ENCODE measurements at regions not wholly inside any gene's neighbourhood (a gene's known extent, or its start where the extent isn't known, plus 50 kb on each side); places are given as distances from the start of the nearest gene placed in this dataset.

- no peak overlapping the region for H3K9ac ChIP-seq (ENCODE audit: low read length)
- H3K27ac ChIP-seq (ENCODE audit: low read depth, low read length): no peak overlapping the region
- H3K27me3 ChIP-seq (ENCODE audit: control insufficient read depth in 1 of 2, insufficient read depth in 2 of 2, low read length in 2 of 2): no peaks in the 10 kb centered on the region
- no peaks in the 10 kb centered on the region for H3K36me3 ChIP-seq (ENCODE audit: insufficient read depth, low read length)
- no peak overlapping the region for H3K4me3 ChIP-seq (ENCODE audit: low read depth in 1 of 2, low read length in 2 of 2)
- H3K4me1 ChIP-seq (ENCODE audit: insufficient read depth, low read length): no peaks in the 10 kb centered on the region
- no peaks in the 10 kb centered on the region for H3K9me3 ChIP-seq (ENCODE audit: low read length)
Measured at GRCh38 chr5:3958389-3958788, 362.8 kb downstream of the IRX1 start.

GRCh38 chr5:3962113-3962512, 366.5 kb downstream of the IRX1 start:
- H3K9ac ChIP-seq (ENCODE audit: low read length): no peak overlapping the region

GRCh38 chr5:3963652-3964051, 368.0 kb downstream of the IRX1 start:
- H3K27ac ChIP-seq (ENCODE audit: low read depth, low read length): no peak overlapping the region
- no peak overlapping the region for H3K9ac ChIP-seq (ENCODE audit: low read length)
- H3K27me3 ChIP-seq (ENCODE audit: control insufficient read depth in 1 of 2, insufficient read depth in 2 of 2, low read length in 2 of 2): no peaks in the 10 kb centered on the region
- no peak overlapping the region for H3K4me3 ChIP-seq (ENCODE audit: low read depth in 1 of 2, low read length in 2 of 2)
- H3K4me1 ChIP-seq (ENCODE audit: insufficient read depth, low read length): no peaks in the 10 kb centered on the region
- H3K36me3 ChIP-seq (ENCODE audit: insufficient read depth, low read length): no peaks in the 10 kb centered on the region
- H3K9me3 ChIP-seq (ENCODE audit: low read length): no peaks in the 10 kb centered on the region

More at GRCh38 chr5:3962113-3962512, 366.5 kb downstream of the IRX1 start:
- no peaks in the 10 kb centered on the region for H3K36me3 ChIP-seq (ENCODE audit: insufficient read depth, low read length)
- no peak overlapping the region for H3K4me3 ChIP-seq (ENCODE audit: low read depth in 1 of 2, low read length in 2 of 2)
- no peaks in the 10 kb centered on the region for H3K4me1 ChIP-seq (ENCODE audit: insufficient read depth, low read length)
- no peaks in the 10 kb centered on the region for H3K27me3 ChIP-seq (ENCODE audit: control insufficient read depth in 1 of 2, insufficient read depth in 2 of 2, low read length in 2 of 2)
- no peak overlapping the region for H3K27ac ChIP-seq (ENCODE audit: low read depth, low read length)
- no peaks in the 10 kb centered on the region for H3K9me3 ChIP-seq (ENCODE audit: low read length)

GRCh38 chr5:3980156-3980555, 384.5 kb downstream of the IRX1 start:
- peaks cover 6% of the 10 kb centered on the region for H3K9me3 ChIP-seq (ENCODE audit: low read length)
- H3K4me1 ChIP-seq (ENCODE audit: insufficient read depth, low read length): no peaks in the 10 kb centered on the region
- no peak overlapping the region for H3K4me3 ChIP-seq (ENCODE audit: low read depth in 1 of 2, low read length in 2 of 2)
- H3K27ac ChIP-seq (ENCODE audit: low read depth, low read length): no peak overlapping the region
- H3K9ac ChIP-seq (ENCODE audit: low read length): no peak overlapping the region
- no peaks in the 10 kb centered on the region for H3K27me3 ChIP-seq (ENCODE audit: control insufficient read depth in 1 of 2, insufficient read depth in 2 of 2, low read length in 2 of 2)
- no peaks in the 10 kb centered on the region for H3K36me3 ChIP-seq (ENCODE audit: insufficient read depth, low read length)

- Histone ChIP-seq H3K9ac (ENCODE audit: low read length) (no peak overlapping the region), H3K27me3 (ENCODE audit: control insufficient read depth in 1 of 2, insufficient read depth in 2 of 2, low read length in 2 of 2) (no peaks in the 10 kb centered on the region), H3K36me3 (ENCODE audit: insufficient read depth, low read length) (no peaks in the 10 kb centered on the region), H3K4me3 (ENCODE audit: low read depth in 1 of 2, low read length in 2 of 2) (no peak overlapping the region), H3K4me1 (ENCODE audit: insufficient read depth, low read length) (no peaks in the 10 kb centered on the region), H3K9me3 (ENCODE audit: low read length) (no peaks in the 10 kb centered on the region), H3K27ac (ENCODE audit: low read depth, low read length) (no peak overlapping the region)
Measured at GRCh38 chr5:3987867-3988266, 392.2 kb downstream of the IRX1 start.

DNA sequence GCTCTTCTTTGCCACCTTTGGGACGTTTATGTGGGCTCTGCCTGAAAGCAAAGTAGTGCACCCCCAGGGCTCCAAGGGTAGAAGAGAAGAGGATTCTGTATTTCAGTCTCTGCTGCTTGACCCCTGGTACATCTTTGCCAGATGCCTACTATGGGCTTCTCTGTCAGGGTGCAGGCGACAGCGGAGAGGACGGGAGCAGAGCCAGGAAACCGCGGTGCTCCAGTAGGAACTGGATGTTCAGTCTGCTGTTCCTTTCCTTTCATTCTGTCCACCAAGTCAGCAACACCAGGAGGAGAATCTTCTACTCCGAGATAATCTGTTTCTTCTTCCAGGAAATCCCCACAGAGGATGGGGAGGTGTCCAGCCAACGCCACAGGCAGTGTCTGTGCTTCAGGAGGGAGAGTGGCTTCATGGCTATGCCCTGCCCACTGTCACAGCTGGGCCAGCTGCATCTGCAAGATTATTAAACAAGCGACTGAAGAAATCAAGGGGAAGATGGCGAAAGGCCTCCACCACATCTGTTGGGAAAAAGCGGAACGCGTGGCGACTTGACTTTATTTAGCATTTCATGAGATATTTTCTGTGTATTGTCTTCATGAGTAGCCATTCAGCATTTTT, 398.3 kb downstream of the IRX1 start:
- H3K9me3 ChIP-seq (ENCODE audit: low read length): no peaks in the 10 kb centered on the region
- H3K4me3 ChIP-seq (ENCODE audit: low read depth in 1 of 2, low read length in 2 of 2): no peak overlapping the region
- H3K27me3 ChIP-seq (ENCODE audit: control insufficient read depth in 1 of 2, insufficient read depth in 2 of 2, low read length in 2 of 2): no peaks in the 10 kb centered on the region
- no peak overlapping the region for H3K27ac ChIP-seq (ENCODE audit: low read depth, low read length)
- H3K4me1 ChIP-seq (ENCODE audit: insufficient read depth, low read length): no peaks in the 10 kb centered on the region
- no peaks in the 10 kb centered on the region for H3K36me3 ChIP-seq (ENCODE audit: insufficient read depth, low read length)
- H3K9ac ChIP-seq (ENCODE audit: low read length): no peak overlapping the region

DNA sequence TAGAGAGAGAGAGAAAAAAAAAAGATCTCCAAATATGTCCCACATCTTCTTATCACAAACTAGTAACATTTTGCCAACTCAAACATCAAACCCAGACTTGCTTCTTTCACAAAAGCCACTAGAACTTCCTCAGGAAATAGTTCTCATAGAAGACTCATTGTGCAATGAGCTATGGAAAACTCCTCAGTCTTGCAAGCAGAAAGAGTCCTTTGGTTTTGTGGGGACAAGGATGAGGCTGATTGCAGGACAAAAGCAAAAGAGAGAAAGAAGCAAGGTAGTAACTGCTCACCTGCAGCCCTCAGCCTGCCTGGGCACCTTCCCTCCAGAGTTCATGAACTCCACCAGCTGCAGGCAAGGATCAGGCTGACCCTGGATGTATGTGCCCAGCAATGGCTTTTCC, 399.0 kb downstream of the IRX1 start:
- Histone ChIP-seq H3K4me1 (ENCODE audit: insufficient read depth, low read length) (no peaks in the 10 kb centered on the region), H3K4me3 (ENCODE audit: low read depth in 1 of 2, low read length in 2 of 2) (no peak overlapping the region), H3K27me3 (ENCODE audit: control insufficient read depth in 1 of 2, insufficient read depth in 2 of 2, low read length in 2 of 2) (no peaks in the 10 kb centered on the region), H3K9me3 (ENCODE audit: low read length) (no peaks in the 10 kb centered on the region), H3K27ac (ENCODE audit: low read depth, low read length) (no peak overlapping the region), H3K36me3 (ENCODE audit: insufficient read depth, low read length) (no peaks in the 10 kb centered on the region), H3K9ac (ENCODE audit: low read length) (no peak overlapping the region)

DNA sequence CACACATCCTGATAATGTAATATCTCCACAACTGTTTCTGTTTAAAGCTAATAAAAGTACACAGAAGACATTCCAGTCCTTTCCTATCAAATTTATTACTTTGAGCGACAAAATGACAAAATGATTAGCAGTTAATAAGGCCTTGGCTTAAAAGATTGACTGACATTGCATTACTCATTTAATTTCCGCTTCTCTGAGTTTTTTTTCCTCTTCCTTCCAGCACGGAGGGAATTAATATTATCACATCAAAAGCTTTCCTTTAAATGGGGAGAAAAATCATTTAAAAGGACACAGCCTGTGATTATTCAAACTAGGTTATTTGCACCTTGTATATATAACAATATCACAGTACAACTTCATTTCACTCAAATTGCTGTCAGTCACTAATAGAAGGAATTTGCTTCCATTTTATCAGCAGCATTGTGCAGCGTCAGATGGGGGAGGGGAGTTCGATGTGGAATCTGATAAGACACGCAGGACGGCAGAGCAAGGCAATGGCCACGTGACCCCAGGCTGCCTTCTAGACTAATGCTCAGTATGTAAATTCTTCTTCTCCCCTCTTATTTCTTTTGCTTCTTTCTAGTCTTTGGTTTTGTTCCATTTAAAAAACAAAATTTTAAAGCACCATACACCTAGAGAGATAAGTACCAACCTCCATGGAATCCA, 400.5 kb downstream of the IRX1 start:
- H3K27me3 ChIP-seq (ENCODE audit: control insufficient read depth in 1 of 2, insufficient read depth in 2 of 2, low read length in 2 of 2): no peaks in the 10 kb centered on the region
- H3K9ac ChIP-seq (ENCODE audit: low read length): no peak overlapping the region
- H3K4me3 ChIP-seq (ENCODE audit: low read depth in 1 of 2, low read length in 2 of 2): no peak overlapping the region
- no peaks in the 10 kb centered on the region for H3K4me1 ChIP-seq (ENCODE audit: insufficient read depth, low read length)
- no peaks in the 10 kb centered on the region for H3K36me3 ChIP-seq (ENCODE audit: insufficient read depth, low read length)
- H3K9me3 ChIP-seq (ENCODE audit: low read length): no peaks in the 10 kb centered on the region
- no peak overlapping the region for H3K27ac ChIP-seq (ENCODE audit: low read depth, low read length)

DNA sequence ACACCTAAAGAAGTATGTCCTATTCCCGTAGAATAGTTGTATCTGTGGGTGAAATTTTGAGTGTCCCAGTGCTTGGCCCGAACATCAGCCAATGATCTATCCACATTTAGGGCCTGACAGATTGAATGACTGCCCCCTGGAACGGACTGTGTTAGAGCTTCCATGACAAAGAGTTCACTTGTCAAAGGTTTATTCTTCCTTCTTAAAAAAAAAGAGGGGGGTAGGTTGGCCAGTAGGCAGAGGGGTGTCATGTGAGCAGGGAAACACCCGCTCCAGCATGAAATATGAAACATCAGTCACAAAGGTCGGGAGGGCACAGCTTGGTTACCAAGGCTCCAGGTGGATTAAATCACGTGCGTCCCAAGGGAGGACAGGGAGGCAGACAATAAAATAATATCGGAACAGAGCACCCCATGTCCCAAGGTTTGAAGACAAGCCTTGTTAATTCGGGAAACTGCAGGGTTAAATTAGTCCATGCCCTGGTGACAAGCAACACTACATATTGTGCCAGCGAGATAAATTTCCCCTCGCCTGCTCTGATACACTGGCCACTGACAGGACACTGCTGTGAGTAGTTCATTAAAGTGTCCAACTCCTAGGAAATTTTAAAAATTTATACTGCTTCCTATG, 401.2 kb downstream of the IRX1 start:
- no peak overlapping the region for H3K4me3 ChIP-seq (ENCODE audit: low read depth in 1 of 2, low read length in 2 of 2)
- no peaks in the 10 kb centered on the region for H3K27me3 ChIP-seq (ENCODE audit: control insufficient read depth in 1 of 2, insufficient read depth in 2 of 2, low read length in 2 of 2)
- no peaks in the 10 kb centered on the region for H3K4me1 ChIP-seq (ENCODE audit: insufficient read depth, low read length)
- H3K9me3 ChIP-seq (ENCODE audit: low read length): no peaks in the 10 kb centered on the region
- no peaks in the 10 kb centered on the region for H3K36me3 ChIP-seq (ENCODE audit: insufficient read depth, low read length)
- H3K27ac ChIP-seq (ENCODE audit: low read depth, low read length): no peak overlapping the region
- H3K9ac ChIP-seq (ENCODE audit: low read length): no peak overlapping the region

DNA sequence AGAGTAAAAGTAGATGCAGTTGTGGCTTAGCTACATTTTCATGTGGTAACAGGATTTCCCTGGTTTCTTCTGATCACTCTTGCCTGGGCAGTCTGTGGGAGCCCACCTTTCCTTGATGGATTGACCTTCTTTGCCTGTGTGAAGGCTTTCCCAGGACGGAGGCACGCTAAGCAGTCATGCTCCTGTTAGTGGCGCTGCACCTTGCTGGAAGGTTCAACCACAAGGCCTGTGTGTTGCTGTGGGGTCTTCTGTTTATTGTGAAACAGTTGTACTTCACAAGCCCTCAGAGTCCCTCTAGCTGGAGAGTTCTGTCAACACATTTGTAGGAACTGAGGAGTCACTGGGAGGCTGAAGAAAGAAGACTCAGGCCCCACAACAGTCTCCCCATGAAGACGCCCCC, 402.0 kb downstream of the IRX1 start:
- no peaks in the 10 kb centered on the region for H3K4me1 ChIP-seq (ENCODE audit: insufficient read depth, low read length)
- no peak overlapping the region for H3K9ac ChIP-seq (ENCODE audit: low read length)
- no peaks in the 10 kb centered on the region for H3K36me3 ChIP-seq (ENCODE audit: insufficient read depth, low read length)
- no peak overlapping the region for H3K4me3 ChIP-seq (ENCODE audit: low read depth in 1 of 2, low read length in 2 of 2)
- no peaks in the 10 kb centered on the region for H3K27me3 ChIP-seq (ENCODE audit: control insufficient read depth in 1 of 2, insufficient read depth in 2 of 2, low read length in 2 of 2)
- H3K27ac ChIP-seq (ENCODE audit: low read depth, low read length): no peak overlapping the region
- no peaks in the 10 kb centered on the region for H3K9me3 ChIP-seq (ENCODE audit: low read length)

GRCh38 chr5:3999929-4000328, 404.3 kb downstream of the IRX1 start:
- H3K9ac ChIP-seq (ENCODE audit: low read length): no peak overlapping the region
- H3K27me3 ChIP-seq (ENCODE audit: control insufficient read depth in 1 of 2, insufficient read depth in 2 of 2, low read length in 2 of 2): no peaks in the 10 kb centered on the region
- H3K4me1 ChIP-seq (ENCODE audit: insufficient read depth, low read length): no peaks in the 10 kb centered on the region
- no peak overlapping the region for H3K27ac ChIP-seq (ENCODE audit: low read depth, low read length)
- no peak overlapping the region for H3K4me3 ChIP-seq (ENCODE audit: low read depth in 1 of 2, low read length in 2 of 2)
- H3K9me3 ChIP-seq (ENCODE audit: low read length): no peaks in the 10 kb centered on the region
- H3K36me3 ChIP-seq (ENCODE audit: insufficient read depth, low read length): no peaks in the 10 kb centered on the region

DNA sequence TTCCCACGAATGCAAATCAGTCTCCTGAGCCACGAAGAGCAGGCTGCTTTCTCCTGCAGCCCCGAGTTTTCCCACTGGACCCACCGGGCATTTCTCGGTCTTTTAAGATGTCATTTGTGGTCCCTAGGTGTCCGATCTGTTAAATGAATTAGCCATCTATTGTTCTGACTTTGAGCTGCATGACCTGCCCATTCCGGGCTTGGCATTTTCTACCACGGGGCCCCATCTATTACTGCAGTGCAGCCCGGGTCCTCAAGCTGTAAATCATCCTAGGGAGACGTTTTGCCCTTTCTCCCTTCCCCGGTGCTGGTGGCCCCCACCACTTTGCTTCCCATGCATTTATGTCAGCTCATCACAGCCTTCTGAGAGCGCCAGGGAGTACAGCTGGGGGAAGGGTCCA, 405.4 kb downstream of the IRX1 start:
- Histone ChIP-seq H3K36me3 (ENCODE audit: insufficient read depth, low read length) (no peaks in the 10 kb centered on the region), H3K4me3 (ENCODE audit: low read depth in 1 of 2, low read length in 2 of 2) (no peak overlapping the region), H3K4me1 (ENCODE audit: insufficient read depth, low read length) (no peaks in the 10 kb centered on the region), H3K27ac (ENCODE audit: low read depth, low read length) (no peak overlapping the region), H3K27me3 (ENCODE audit: control insufficient read depth in 1 of 2, insufficient read depth in 2 of 2, low read length in 2 of 2) (no peaks in the 10 kb centered on the region), H3K9me3 (ENCODE audit: low read length) (no peaks in the 10 kb centered on the region), H3K9ac (ENCODE audit: low read length) (no peak overlapping the region)

Data from muscle layer of colon (tissue), 2 donors.